ENCODE measurements at regions not wholly inside any gene's neighbourhood (a gene's known extent, or its start where the extent isn't known, plus 50 kb on each side); places are given as distances from the start of the nearest gene placed in this dataset.

DNA sequence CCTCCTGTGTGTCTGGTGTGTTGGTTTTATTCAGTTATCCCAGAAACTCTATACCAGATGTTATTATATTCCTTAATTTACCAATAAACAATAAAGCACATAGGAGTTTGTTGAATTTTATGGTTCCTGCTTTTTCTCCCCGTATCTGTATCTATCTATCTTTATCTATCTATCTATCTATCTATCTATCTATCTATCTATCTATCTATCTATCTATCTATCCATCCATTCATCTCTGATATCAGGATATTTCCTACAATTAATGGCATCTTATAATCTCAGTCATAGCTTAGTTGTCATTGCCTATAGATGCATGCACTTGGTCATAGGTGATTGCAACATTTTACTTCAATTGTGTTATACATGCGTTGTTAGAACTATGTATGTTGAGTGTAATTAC, 500.2 kb upstream of the ZEB2 start:
- Histone ChIP-seq H3K4me2 (no peak overlapping the region), H2AFZ (no peak overlapping the region), H3K9me2 (ENCODE audit: insufficient read depth) (no peaks in the 10 kb centered on the region), H3K27me3 (ENCODE audit: insufficient read depth) (no peaks in the 10 kb centered on the region), H3K36me3 (ENCODE audit: insufficient read depth) (no peaks in the 10 kb centered on the region), H3K27ac (ENCODE audit: low read depth) (no peak overlapping the region), H3K79me2 (replicated peaks; ENCODE audit: insufficient read depth) (no peaks in the 10 kb centered on the region), H4K20me1 (replicated peaks; ENCODE audit: insufficient read depth) (no peaks in the 10 kb centered on the region), H3K4me1 (ENCODE audit: insufficient read depth) (peaks cover 11% of the 10 kb centered on the region), H3K4me3 (no peak overlapping the region), H3F3A (replicated peaks; ENCODE audit: low read depth) (no peaks in the 10 kb centered on the region)
- Mint-ChIP-seq H3K27ac (no peak overlapping the region), H3K4me1 (peaks cover 14% of the 10 kb centered on the region), H3K27me3 (ENCODE audit: insufficient read depth, low read depth, poor library complexity) (peaks cover 2% of the 10 kb centered on the region), H3K36me3 (ENCODE audit: low read depth) (no peaks in the 10 kb centered on the region), H3K4me3 (no peak overlapping the region), H3K9me3 (no peaks in the 10 kb centered on the region)
- ATAC-seq (no peak), DNase-seq (ENCODE audit: low spot score) (no peak)
- TF ChIP-seq, protein P1, sequence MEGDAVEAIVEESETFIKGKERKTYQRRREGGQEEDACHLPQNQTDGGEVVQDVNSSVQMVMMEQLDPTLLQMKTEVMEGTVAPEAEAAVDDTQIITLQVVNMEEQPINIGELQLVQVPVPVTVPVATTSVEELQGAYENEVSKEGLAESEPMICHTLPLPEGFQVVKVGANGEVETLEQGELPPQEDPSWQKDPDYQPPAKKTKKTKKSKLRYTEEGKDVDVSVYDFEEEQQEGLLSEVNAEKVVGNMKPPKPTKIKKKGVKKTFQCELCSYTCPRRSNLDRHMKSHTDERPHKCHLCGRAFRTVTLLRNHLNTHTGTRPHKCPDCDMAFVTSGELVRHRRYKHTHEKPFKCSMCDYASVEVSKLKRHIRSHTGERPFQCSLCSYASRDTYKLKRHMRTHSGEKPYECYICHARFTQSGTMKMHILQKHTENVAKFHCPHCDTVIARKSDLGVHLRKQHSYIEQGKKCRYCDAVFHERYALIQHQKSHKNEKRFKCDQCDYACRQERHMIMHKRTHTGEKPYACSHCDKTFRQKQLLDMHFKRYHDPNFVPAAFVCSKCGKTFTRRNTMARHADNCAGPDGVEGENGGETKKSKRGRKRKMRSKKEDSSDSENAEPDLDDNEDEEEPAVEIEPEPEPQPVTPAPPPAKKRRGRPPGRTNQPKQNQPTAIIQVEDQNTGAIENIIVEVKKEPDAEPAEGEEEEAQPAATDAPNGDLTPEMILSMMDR (conservative IDR thresholded peaks at IDR 0.05; ENCODE audit: low read depth in 2 of 2), result no peak
- no peak for TF ChIP-seq STAT1 (IDR thresholded peaks at IDR 0.05; ENCODE audit: unreplicated experiment)
- no peak for TF ChIP-seq EZH2phosphoT487 (IDR thresholded peaks at IDR 0.05; ENCODE audit: unreplicated experiment)
- no peak for TF ChIP-seq EZH2 (IDR thresholded peaks at IDR 0.05; ENCODE audit: low read depth, unreplicated experiment)
- TF ChIP-seq, protein P2, sequence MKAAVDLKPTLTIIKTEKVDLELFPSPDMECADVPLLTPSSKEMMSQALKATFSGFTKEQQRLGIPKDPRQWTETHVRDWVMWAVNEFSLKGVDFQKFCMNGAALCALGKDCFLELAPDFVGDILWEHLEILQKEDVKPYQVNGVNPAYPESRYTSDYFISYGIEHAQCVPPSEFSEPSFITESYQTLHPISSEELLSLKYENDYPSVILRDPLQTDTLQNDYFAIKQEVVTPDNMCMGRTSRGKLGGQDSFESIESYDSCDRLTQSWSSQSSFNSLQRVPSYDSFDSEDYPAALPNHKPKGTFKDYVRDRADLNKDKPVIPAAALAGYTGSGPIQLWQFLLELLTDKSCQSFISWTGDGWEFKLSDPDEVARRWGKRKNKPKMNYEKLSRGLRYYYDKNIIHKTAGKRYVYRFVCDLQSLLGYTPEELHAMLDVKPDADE (IDR thresholded peaks at IDR 0.05), result no peak
- no peak for TF ChIP-seq ZNF114 (CRISPR knock-in tag; IDR thresholded peaks at IDR 0.05)
- TF ChIP-seq POLR2AphosphoS5 (IDR thresholded peaks at IDR 0.05; ENCODE audit: low read depth), result no peak

DNA sequence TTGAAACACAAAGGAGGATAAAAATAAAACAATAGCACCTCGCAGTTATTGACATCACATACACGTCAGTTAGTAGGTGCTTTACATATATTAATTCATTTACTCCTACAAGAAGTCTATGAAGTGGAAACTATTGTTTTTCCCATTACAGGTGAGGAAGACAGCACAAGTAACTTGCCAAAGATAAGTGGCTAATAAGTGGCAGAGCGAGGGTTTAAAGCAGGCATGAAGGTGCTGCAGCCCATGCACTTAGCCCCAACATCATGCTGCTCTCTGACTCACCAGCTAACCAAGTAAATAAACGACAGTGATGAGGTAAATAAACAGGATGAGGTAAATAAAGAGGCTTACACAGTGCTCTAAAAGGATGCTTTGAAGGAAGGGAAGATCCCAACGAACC, 498.6 kb upstream of the ZEB2 start:
- Mint-ChIP-seq H3K27ac (no peak overlapping the region), H3K27me3 (ENCODE audit: insufficient read depth, low read depth, poor library complexity) (peaks cover 2% of the 10 kb centered on the region), H3K4me3 (no peak overlapping the region), H3K36me3 (ENCODE audit: low read depth) (no peaks in the 10 kb centered on the region), H3K4me1 (peaks cover 15% of the 10 kb centered on the region), H3K9me3 (no peaks in the 10 kb centered on the region)
- H3K27me3 ChIP-seq (ENCODE audit: insufficient read depth), result no peaks in the 10 kb centered on the region
- ATAC-seq (no peak), DNase-seq (ENCODE audit: low spot score) (no peak)
- H4K20me1 ChIP-seq (replicated peaks; ENCODE audit: insufficient read depth), result no peaks in the 10 kb centered on the region
- H2AFZ ChIP-seq, result no peak overlapping the region
- 0 out of 2 replicates have a peak, but pooled peaks cover 3% of the 10 kb centered on the region for H3K9me2 ChIP-seq (ENCODE audit: insufficient read depth)
- H3K4me2 ChIP-seq, result no peak overlapping the region
- H3K36me3 ChIP-seq (ENCODE audit: insufficient read depth), result no peaks in the 10 kb centered on the region
- H3K27ac ChIP-seq (ENCODE audit: low read depth), result no peak overlapping the region
- H3F3A ChIP-seq (replicated peaks; ENCODE audit: low read depth), result no peaks in the 10 kb centered on the region
- H3K4me1 ChIP-seq (ENCODE audit: insufficient read depth), result peaks cover 11% of the 10 kb centered on the region
- H3K4me3 ChIP-seq, result no peak overlapping the region
- no peaks in the 10 kb centered on the region for H3K79me2 ChIP-seq (replicated peaks; ENCODE audit: insufficient read depth)
- no peak for TF ChIP-seq STAT1 (IDR thresholded peaks at IDR 0.05; ENCODE audit: unreplicated experiment)
- TF ChIP-seq CREB1 (CRISPR knock-in tag; IDR thresholded peaks at IDR 0.05; ENCODE audit: low read depth), result no peak
- TF ChIP-seq, protein P3, sequence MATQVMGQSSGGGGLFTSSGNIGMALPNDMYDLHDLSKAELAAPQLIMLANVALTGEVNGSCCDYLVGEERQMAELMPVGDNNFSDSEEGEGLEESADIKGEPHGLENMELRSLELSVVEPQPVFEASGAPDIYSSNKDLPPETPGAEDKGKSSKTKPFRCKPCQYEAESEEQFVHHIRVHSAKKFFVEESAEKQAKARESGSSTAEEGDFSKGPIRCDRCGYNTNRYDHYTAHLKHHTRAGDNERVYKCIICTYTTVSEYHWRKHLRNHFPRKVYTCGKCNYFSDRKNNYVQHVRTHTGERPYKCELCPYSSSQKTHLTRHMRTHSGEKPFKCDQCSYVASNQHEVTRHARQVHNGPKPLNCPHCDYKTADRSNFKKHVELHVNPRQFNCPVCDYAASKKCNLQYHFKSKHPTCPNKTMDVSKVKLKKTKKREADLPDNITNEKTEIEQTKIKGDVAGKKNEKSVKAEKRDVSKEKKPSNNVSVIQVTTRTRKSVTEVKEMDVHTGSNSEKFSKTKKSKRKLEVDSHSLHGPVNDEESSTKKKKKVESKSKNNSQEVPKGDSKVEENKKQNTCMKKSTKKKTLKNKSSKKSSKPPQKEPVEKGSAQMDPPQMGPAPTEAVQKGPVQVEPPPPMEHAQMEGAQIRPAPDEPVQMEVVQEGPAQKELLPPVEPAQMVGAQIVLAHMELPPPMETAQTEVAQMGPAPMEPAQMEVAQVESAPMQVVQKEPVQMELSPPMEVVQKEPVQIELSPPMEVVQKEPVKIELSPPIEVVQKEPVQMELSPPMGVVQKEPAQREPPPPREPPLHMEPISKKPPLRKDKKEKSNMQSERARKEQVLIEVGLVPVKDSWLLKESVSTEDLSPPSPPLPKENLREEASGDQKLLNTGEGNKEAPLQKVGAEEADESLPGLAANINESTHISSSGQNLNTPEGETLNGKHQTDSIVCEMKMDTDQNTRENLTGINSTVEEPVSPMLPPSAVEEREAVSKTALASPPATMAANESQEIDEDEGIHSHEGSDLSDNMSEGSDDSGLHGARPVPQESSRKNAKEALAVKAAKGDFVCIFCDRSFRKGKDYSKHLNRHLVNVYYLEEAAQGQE (IDR thresholded peaks at IDR 0.05; ENCODE audit: unreplicated experiment), result no peak
- TF ChIP-seq NANOG (IDR thresholded peaks at IDR 0.05; ENCODE audit: borderline replicate concordance), result no peak

Data from GM23338 (cell line).